C4-2B (cell line): ENCODE measurements at regions not wholly inside any gene's neighbourhood (a gene's known extent, or its start where the extent isn't known, plus 50 kb on each side); places are given as distances from the start of the nearest gene placed in this dataset.

Experiments
- ZFX ChIP-seq: fragments of 450-650 bp; IDR thresholded peaks from 2 replicates; pipeline ENCODE4 v1.6.1; 2017
- TF ChIP-seq, protein P1 (sequence below): fragments of 450-650 bp; conservative IDR thresholded peaks from 2 replicates; pipeline ENCODE4 v1.5.1; 2017; ENCODE audit warnings: mild to moderate bottlenecking

DNA sequence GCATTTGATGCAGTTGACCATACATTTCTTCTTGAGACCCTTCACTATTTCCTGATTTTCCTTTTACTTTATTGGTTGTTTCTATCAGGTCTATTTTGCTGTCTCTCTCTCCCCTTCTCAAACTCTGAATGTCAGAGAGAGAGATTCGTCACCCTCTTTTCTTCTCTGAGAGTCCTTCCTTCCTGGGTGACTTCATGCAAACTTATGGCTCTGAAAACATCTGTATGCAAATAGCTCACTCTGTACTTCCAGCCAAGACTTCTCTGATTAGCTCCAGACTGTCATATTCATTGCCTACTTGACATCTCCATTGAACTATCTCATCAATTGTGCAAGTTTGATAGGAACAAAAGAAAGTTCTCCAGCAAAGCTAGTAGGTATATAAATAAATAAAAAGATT lies 191.7 kb upstream of the KLF6 start:
- TF ChIP-seq, protein P1, sequence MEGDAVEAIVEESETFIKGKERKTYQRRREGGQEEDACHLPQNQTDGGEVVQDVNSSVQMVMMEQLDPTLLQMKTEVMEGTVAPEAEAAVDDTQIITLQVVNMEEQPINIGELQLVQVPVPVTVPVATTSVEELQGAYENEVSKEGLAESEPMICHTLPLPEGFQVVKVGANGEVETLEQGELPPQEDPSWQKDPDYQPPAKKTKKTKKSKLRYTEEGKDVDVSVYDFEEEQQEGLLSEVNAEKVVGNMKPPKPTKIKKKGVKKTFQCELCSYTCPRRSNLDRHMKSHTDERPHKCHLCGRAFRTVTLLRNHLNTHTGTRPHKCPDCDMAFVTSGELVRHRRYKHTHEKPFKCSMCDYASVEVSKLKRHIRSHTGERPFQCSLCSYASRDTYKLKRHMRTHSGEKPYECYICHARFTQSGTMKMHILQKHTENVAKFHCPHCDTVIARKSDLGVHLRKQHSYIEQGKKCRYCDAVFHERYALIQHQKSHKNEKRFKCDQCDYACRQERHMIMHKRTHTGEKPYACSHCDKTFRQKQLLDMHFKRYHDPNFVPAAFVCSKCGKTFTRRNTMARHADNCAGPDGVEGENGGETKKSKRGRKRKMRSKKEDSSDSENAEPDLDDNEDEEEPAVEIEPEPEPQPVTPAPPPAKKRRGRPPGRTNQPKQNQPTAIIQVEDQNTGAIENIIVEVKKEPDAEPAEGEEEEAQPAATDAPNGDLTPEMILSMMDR: no peak
- no peak for TF ChIP-seq ZFX
